Spinal cord (tissue), 9 donors: ENCODE measurements at regions not wholly inside any gene's neighbourhood (a gene's known extent, or its start where the extent isn't known, plus 50 kb on each side); places are given as distances from the start of the nearest gene placed in this dataset.

ENCODE experiments used
- DNase-seq, 6 donors: peaks; one replicate each; pipeline versions ENCODE4 v3.0.0 to v3.0.0-alpha.2; 2013 to 2015; ENCODE audit warnings: low spot score in 6 of 6, low read depth in 4 of 6
- H3K27ac ChIP-seq: one replicate; pipeline ENCODE4 v1.5.1; 2013; ENCODE audit warnings: low read depth, low read length, control low read depth
- H3K27me3 ChIP-seq: one replicate; pipeline ENCODE4 v1.6.1; 2013; ENCODE audit warnings: low read length; ENCODE audit not compliant: control insufficient read depth, insufficient read depth
- H3K36me3 ChIP-seq: one replicate; pipeline ENCODE4 v1.6.1; 2013; ENCODE audit warnings: low read length; ENCODE audit not compliant: control insufficient read depth, insufficient read depth
- H3K4me1 ChIP-seq: one replicate; pipeline ENCODE4 v1.6.1; 2013; ENCODE audit warnings: low read length; ENCODE audit not compliant: control insufficient read depth, insufficient read depth
- H3K4me3 ChIP-seq: one replicate; pipeline ENCODE4 v1.5.1; 2013; ENCODE audit warnings: low read depth, low read length, control low read depth
- H3K9me3 ChIP-seq: one replicate; pipeline ENCODE4 v1.6.1; 2013; ENCODE audit warnings: low read length; ENCODE audit not compliant: control insufficient read depth, insufficient read depth
- WGBS: methylation state at CpG from one replicate; pipeline ENCODE4 v1.1.5; 2013; ENCODE audit warnings: missing lambda C conversion rate; ENCODE audit not compliant: insufficient coverage; 5-methylcytosine and 5-hydroxymethylcytosine counted together
- donor health status: healthy.

GRCh38 chr3:159895430-159895829, 93.2 kb upstream of the IL12A start:
- WGBS = 75% methylated on average over 1 of the region's 2 CpGs
- no peaks in the 10 kb centered on the region for H3K27me3 ChIP-seq
- no peak for DNase-seq
- H3K4me1 ChIP-seq = peaks cover 11% of the 10 kb centered on the region
- H3K36me3 ChIP-seq = peaks cover 24% of the 10 kb centered on the region
- no peak overlapping the region for H3K4me3 ChIP-seq
- no peak overlapping the region for H3K27ac ChIP-seq
- no peaks in the 10 kb centered on the region for H3K9me3 ChIP-seq

- H3K4me1 ChIP-seq = peaks cover 6% of the 10 kb centered on the region
- H3K36me3 ChIP-seq = peaks cover 18% of the 10 kb centered on the region
- WGBS = no CpG with 5 or more reads among the region's 1 CpG
- no peaks in the 10 kb centered on the region for H3K9me3 ChIP-seq
- H3K4me3 ChIP-seq = no peak overlapping the region
- H3K27ac ChIP-seq = no peak overlapping the region
- H3K27me3 ChIP-seq = no peaks in the 10 kb centered on the region
- DNase-seq = no peak
Observed at GRCh38 chr3:159896543-159896942, 92.1 kb upstream of the IL12A start.

DNA sequence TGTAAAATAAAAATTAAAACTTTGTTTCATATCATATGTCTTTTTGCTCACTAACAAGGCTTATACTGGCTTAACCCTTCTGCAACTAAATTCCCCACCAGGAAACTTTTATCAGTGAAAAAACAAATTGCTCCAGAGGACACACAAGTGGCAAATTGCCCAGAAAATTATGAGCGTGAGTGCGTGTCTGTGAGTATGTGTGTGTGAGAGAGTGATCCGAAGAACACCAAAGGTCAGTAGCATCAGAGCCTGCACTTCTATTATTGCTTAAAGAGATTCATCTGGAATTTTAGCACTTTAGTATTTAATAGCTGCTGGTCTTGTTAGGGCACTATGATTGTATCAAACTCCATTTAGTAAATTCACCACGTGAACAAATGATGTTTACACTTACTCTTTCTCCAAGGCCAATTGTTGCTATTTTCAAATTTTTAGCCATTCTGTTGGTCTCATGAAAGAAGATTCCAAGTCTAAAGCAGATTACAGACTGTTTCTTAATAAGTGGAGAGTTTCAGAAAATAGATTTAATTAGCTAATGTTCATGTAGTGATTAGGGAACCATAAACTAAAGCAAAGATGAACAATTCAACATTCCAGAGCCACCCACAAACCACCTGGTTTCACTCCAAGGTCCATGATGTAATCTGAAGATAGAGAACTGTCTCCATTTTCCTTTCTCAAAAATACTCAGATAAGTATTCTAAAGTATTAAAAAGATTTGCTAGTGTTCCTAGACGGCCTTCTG, 91.1 kb upstream of the IL12A start:
- WGBS = 96% methylated on average over 3 of the region's 5 CpGs
- Histone ChIP-seq H3K27me3 (no peaks in the 10 kb centered on the region), H3K4me3 (no peak overlapping the region), H3K9me3 (no peaks in the 10 kb centered on the region), H3K27ac (no peak overlapping the region), H3K4me1 (peaks cover under 1% of the 10 kb centered on the region), H3K36me3 (peaks cover 14% of the 10 kb centered on the region)
- no peak for DNase-seq

DNA sequence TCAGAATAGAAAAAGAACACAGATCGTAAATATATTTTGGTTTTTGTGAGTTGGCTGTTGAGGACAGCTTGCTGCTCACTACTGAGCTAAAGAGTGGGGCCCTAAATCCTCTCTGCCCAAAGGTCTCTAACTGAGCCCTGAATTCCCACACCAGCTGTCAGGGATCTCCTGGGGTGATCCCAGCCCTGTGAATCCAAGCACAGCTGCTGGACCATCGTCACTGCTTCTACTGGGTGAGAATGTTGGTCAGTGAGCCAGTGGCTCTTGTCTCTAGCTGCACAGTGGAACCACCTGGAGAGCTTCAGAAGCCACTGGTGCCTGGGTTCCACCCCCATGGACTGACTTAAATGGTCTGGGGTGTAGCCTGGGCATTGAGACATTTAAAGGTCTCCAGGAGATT, 90.5 kb upstream of the IL12A start:
- peaks cover 14% of the 10 kb centered on the region for H3K36me3 ChIP-seq
- H3K27ac ChIP-seq = no peak overlapping the region
- H3K4me1 ChIP-seq = peaks cover 2% of the 10 kb centered on the region
- H3K9me3 ChIP-seq = no peaks in the 10 kb centered on the region
- H3K27me3 ChIP-seq = no peaks in the 10 kb centered on the region
- no peak for DNase-seq
- WGBS = 67% methylated on average over 1 of the region's 2 CpGs
- no peak overlapping the region for H3K4me3 ChIP-seq

GRCh38 chr3:159899166-159899565, 89.5 kb upstream of the IL12A start:
- Histone ChIP-seq H3K36me3 (peaks cover 9% of the 10 kb centered on the region), H3K4me3 (no peak overlapping the region), H3K27me3 (no peaks in the 10 kb centered on the region), H3K4me1 (peaks cover 3% of the 10 kb centered on the region), H3K9me3 (no peaks in the 10 kb centered on the region), H3K27ac (no peak overlapping the region)
- WGBS = no CpG with 5 or more reads among the region's 1 CpG
- DNase-seq = no peak

GRCh38 chr3:159902546-159903314, 85.9 kb upstream of the IL12A start:
- Histone ChIP-seq H3K27ac (no peak overlapping the region), H3K27me3 (no peaks in the 10 kb centered on the region), H3K9me3 (no peaks in the 10 kb centered on the region), H3K36me3 (peaks cover 3% of the 10 kb centered on the region), H3K4me3 (no peak overlapping the region), H3K4me1 (peaks cover 3% of the 10 kb centered on the region)
- 71% methylated on average over 5 of the region's 8 CpGs for WGBS
- peak in 1 of 6 donors; percentile 44 for DNase-seq

GRCh38 chr3:159904455-159904854, 84.2 kb upstream of the IL12A start:
- no peaks in the 10 kb centered on the region for H3K27me3 ChIP-seq
- no peak overlapping the region for H3K4me3 ChIP-seq
- H3K36me3 ChIP-seq = no peaks in the 10 kb centered on the region
- no peak overlapping the region for H3K27ac ChIP-seq
- no peak for DNase-seq
- H3K4me1 ChIP-seq = peaks cover 3% of the 10 kb centered on the region
- no peaks in the 10 kb centered on the region for H3K9me3 ChIP-seq
- WGBS = 80% methylated on average over 1 of the region's 2 CpGs

GRCh38 chr3:159904911-159905310, 83.7 kb upstream of the IL12A start:
- Histone ChIP-seq H3K9me3 (no peaks in the 10 kb centered on the region), H3K4me3 (no peak overlapping the region), H3K27ac (no peak overlapping the region), H3K36me3 (no peaks in the 10 kb centered on the region), H3K27me3 (no peaks in the 10 kb centered on the region), H3K4me1 (peaks cover 3% of the 10 kb centered on the region)
- WGBS = 100% methylated on average over 1 of the region's 2 CpGs
- no peak for DNase-seq

- H3K36me3 ChIP-seq = no peaks in the 10 kb centered on the region
- H3K27ac ChIP-seq = no peak overlapping the region
- H3K27me3 ChIP-seq = no peaks in the 10 kb centered on the region
- H3K4me3 ChIP-seq = no peak overlapping the region
- DNase-seq = no peak
- peaks cover 3% of the 10 kb centered on the region for H3K4me1 ChIP-seq
- no peaks in the 10 kb centered on the region for H3K9me3 ChIP-seq
- WGBS = no CpG with 5 or more reads among the region's 1 CpG
Observed at GRCh38 chr3:159907828-159908227, 80.8 kb upstream of the IL12A start.
